Activated CD4-positive, alpha-beta T cell treated with anti-CD3 and anti-CD28 coated beads for 24 hours (primary cell): ENCODE measurements at regions not wholly inside any gene's neighbourhood (a gene's known extent, or its start where the extent isn't known, plus 50 kb on each side); places are given as distances from the start of the nearest gene placed in this dataset.
"Not testable (repeated sequence)": the region's sequence is repeated elsewhere in the genome, so short reads cannot be mapped to it uniquely, and the experiment has no call there.

ENCODE experiments used
- DNase-seq, 2 donors: peaks; one replicate each; pipeline ENCODE4 v3.0.0-alpha.2; 2020; ENCODE audit warnings: low read depth in 2 of 2

DNA sequence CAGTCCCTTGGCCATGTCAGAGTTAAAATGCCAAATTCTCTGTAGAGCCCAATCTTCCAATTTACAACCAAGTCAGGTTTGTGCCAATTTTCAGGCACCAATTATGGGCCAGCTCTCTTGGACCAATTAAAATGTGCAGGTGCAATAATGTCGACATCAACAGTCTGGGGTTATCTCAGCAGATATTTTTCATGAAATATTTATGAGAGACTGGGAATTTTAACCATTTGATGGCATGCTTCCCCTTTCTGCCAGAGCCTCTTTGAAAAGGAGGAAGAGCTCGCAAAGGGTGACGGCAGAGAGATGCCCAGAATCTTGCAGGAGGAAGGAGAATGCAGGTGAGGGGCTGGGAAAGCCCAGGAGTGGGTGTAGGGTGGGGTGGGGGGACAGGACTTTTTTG lies 100.8 kb upstream of the SYT13 start:
- DNase-seq = no peak

DNA sequence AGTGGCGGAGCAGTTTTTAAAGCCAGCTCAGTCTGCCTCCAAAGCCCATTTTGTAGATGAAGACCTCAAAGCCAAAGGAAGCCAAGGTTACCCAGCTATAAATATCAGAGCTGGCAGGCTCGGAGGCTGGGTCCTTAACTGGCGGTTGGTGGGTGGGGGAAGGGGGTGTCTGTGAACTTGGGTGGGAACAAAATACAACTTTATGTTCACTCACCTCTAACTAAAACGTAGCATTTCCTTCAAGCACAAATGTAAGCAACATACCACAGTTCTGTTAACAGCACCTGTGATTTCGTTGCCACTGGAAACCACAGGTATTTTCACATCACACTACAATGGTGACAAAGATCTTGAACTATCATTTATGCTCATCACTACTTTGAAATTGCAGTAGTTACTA lies 99.7 kb upstream of the SYT13 start:
- DNase-seq = no peak

DNA sequence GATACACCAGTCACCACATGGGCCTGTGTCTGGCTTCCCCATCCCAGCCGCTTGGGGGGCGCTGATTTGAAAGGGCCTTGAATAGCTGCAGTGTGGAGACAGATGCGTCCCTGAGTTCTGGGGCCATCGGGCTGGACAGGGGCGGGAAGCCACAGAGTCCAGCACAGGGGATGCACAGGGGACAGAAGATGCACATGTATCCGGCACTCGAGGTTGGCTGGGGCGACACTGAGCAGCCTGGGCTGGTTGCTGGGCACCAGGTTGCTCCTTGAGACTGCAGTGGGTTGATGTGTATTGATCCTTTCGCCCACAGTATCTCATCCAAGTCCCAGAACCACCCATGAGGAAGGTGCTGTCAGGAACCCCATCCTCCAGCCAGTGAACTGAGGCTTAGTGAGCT lies 99.3 kb upstream of the SYT13 start:
- no peak for DNase-seq

DNA sequence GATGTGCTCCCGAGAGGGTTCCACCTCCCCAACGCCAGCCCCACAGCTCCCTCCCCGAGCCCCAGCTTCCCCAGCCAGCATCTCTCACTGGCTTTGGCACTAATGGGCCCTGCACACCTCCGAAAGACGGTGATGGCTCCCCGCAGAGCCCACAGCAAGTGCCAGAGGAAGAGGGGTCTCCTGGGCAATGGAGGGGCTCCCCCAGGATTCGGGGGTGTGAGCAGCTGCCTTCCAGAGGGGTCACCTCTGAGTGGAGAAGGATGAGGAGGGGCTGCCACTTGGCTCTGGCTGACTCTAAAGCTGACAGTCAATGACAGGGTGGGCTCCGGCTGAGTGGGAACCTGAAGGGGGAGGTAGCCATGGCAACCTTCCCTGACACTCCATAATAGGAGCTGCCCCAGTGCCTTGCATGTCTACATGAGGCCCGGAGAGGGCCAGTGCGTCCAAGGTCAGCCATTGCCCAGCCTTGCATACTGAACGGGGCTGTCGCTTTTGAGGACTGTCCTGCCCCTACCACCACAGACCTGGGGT lies 98.6 kb upstream of the SYT13 start:
- no peak for DNase-seq

DNA sequence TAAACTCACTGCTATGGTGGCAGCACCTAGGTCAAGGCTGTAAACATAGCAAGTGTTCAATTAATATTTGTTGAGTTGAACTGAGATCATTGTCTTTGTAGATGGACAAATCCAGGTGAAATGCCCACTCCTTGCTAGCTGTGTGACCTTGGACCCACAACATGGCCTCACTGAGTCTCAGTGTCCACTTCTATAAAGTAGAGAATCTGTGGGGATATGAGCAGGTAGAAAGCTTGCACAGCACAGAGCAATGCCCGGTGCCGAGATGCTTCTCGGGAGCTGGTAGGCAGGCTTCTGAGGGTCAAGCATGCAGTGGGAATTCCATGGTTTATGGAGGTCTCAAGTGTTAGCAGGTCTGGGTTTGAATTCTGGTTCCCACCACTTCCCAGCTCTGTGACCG lies 97.9 kb upstream of the SYT13 start:
- DNase-seq = no peak

DNA sequence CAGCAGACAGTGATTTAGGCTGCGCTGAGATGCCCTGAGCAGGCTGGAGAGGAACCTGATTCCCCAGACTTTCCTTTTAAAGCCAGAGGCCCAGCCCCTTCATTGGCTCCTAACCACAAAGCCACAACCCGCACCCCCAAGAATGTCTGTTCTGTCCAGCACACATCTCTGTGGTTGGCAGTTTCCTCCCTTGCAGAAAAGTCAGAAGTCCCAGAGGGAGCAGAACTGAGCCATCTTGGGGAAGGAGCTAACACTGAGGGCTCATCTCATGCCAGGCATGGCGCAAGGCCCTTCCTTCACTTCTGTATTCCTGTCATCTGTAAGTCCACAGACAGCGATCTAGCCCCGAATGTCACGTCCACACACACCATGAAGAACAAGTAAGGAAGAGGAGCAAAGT lies 97.1 kb upstream of the SYT13 start:
- no peak for DNase-seq

DNA sequence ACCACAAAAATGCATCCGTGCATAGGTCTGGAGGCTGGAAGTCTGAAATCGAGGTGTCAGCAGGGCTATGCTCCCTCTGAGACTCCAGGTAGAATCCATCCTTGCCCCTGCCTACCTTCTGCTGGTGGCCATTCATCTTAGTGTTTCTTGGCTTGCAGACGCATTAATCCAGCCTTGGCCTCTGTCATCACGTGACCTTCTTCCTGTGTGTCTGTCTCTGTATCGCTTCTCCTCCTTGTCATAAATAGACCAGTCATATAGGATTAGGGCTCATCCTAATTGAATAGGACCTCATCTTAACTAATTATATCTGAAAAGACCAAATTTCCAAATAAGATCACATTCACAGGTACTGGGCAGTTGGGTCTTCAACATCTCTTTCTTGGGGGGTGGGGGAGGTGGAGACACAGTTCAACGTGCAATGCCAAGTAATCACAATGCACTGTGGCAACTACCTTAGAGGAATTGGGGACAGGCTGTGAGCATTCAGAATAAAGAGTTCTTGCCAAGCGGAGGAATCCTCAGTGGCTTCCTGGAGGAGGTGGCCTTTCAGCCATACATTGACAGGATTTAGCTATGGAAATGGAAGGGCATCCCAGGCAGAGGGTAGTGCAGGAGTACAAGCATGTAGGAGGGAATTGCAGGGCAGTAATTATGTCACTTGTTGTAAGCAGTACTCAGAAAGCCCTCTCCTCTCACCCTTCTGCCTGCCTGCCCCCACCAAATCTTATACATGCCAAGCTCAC lies 96.2 kb upstream of the SYT13 start:
- DNase-seq = no peak

DNA sequence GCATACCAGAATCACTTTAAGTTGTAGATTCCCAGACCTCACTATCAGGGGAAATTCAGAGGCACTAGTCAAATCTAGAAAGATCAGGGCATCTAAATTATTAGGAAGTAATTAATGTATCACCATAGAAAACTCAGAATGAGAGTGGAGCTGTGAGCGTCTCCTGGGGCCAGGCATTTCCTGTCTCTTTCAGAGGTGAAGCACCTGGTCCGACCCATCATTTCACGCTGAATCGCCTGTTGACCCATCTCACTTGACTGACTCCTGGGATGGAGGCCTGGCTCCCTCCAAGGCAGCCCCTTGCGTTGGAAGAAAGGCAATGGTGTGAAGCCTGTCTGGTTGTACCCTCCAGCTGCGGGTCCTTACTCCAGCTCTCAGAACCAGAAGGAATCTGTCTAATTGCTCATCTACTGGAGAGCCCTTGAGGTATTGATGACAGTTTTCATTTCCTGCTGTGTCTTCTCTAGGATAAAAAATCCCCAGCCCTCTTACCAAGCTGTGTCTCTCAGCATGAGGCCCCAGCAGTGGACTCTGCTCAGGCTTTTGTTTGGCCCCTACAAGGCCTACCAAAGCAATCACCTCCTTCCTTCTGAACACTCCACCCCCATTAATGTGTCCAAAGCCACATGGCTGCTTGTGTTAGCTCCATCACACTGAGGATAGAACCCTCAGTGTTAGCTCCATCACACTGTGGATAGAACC lies 93.2 kb upstream of the SYT13 start:
- no peak for DNase-seq

DNA sequence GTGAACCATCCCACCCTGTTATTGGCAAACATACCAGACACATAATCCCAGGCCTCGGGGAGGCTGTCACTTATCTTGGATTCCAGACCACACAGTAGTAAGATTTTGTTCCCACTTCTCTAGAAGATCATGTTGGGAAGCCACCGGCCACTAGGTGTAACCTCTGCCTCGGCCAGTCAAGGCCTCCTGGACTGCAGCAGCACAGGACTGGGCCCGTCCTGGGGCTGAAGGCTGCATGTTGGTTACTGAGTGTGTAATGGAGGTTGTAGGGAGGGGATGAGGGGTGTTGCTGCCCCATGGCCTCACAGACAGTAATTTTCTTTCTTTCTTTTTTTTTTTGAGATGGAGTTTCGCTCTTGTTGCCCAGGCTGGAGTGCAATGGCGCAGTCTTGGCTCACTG lies 92.4 kb upstream of the SYT13 start:
- DNase-seq = no peak

DNA sequence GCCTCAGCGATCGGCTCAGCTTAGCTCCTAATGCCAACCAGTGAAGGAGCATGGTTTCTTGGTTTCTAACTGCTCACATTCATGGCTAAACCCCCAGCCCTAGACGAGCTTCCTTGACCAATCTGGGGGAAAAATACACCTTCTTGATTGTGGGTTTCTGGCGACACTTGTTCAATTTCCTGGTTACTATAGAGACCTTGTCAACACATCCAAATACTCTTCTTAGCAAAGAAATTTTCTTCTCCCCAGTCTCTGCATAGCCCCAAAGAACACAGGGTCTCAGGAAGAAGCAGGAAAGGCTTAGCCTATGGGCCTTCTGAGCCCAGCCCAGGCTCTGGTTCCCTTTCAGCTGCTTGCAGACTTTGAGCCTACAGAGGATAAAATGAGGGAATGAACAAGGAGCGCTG lies 88.5 kb upstream of the SYT13 start:
- no peak for DNase-seq

DNA sequence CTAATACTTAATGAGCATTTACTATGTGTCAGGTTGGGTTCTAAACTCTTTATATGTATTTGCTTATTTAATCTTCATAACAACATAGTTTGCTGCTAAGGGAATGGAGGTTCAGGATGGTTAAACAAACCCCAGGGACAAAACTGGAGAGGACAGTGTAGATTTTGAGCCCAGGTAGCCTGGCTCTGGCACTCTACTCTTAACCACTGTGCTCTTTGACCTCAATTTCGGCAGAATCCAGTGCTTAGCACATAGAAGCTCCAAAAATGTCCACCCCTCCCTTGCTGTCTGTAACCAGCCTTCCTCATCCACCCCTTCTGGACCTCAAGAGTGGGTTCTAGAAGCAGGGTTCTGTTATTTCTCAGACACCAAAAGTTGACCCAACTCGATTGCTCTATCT lies 88.0 kb upstream of the SYT13 start:
- DNase-seq = no peak

DNA sequence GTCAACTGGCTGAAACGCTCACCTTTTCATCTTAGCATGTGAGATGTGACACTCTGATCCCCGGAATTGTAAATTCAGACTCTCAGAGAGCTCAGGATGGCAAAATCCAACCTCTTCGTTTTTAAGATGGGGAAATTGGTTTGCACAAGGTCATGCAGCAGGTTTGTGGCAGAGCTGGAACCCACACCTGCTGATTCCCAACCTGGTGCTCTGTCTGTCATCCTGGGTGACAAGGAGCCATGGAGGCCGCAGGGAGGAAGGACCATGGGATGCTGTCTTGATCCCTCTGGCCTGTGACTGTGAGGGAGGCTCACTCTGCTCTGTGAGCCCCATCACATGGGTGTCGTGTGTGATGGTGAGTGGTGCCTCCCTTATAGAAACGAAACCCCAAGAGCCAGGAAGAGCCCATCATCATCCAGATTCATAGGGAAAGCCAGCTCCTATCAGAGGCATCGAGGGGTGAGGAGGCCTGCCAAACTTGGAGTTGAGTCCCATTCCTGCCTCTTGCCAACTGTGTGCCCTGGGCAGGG lies 87.4 kb upstream of the SYT13 start:
- DNase-seq = no peak

DNA sequence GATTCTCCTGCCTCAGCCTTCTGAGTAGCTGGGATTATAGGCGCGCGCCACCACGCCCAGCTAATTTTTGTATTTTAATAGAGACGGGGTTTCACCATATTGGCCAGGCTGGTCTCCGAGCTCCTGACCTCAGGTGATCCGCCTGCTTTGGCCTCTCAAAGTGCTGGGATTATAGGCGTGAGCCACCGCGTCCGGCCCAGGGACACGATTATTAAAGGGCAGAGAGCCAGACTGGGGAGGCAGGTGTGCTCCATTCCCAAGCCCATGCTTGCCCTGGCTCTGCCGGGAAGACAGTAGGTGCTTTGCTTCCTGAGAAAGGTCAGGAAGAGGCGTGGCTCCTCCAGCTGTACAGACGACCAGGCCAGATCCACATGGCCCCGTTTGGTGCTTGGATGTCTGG lies 86.3 kb upstream of the SYT13 start:
- DNase-seq = not testable (repeated sequence)

DNA sequence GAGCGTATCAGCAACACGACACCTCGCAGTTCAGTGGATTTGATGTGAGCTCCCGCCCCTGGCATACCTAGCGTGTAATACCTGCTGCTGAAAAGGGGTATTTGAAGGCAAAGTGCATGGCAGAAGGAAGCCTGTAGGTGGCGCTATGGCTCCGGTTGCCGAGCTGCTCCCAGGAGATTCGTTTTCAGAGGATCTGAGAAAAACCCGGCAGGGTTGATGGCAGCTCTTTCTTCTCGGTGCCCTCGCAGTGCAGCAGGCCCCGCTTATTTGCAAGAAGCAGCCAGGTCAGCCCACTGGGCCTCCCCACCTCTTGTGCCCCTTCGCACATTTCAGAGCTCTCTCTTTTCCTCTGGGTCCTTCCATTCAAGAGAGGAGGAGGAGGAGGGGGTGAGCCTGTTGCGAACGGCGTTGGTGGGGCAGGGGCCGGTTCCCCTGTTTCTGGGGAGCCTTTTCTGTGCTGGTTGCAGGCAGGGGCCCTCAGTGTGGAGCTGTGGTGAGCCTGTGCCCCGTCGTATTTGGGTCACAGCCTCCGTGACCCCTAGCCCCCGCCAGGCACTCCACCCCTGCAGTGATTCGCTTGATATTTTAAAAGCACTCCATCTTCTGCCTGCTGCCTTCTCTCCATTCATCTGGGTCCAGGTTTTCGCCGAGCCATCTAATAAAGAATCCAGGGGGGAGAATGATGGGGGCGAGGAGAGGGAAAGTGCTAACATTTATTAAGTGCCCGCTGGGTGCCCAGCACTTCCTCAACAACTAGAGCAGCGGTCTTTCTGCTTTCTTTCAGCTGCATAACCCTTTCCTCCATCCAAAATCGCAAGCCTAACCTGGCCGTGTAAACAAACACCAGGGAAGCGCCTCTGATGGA lies 85.3 kb upstream of the SYT13 start:
- peak; percentile 49 to 58 for DNase-seq

DNA sequence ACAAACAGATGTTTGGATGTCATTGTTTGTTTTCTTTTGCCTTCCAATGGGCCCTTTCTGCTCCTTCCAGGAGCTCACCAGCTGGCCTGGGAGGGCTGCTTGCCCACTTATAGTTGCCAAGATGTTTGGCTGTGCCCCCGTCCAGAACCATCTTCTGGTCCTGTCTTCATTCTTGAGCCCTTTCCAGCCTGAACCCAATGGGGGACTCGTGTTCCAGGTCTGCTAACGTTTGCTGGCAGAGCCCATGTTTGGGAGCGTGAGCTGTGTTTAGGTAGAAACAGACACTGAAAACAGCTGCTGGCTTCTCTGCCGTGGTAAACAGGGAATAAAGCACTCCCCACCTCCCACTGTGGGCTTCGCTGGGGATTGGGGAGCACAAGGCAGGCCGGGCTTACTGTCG lies 83.2 kb upstream of the SYT13 start:
- DNase-seq = no peak

DNA sequence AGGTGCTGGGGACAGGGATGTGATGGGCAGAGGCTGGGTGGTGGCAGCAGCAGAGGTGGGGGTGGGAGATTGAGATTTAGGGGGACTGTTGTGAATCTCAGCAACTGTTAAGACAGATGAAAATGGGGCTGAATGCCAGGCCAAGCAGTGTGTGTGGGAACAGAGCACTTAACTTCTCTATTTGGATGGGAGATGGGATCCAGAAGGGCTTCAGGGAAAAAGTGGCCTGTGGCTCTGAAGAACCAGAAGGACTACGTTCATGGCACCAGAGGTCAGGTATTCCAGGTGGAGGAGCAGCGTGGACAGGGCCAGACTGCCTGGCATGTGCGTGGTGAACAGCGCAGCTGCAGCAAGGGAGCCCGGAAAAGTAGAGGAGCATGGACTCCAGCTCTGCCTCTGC lies 82.6 kb upstream of the SYT13 start:
- DNase-seq = no peak

DNA sequence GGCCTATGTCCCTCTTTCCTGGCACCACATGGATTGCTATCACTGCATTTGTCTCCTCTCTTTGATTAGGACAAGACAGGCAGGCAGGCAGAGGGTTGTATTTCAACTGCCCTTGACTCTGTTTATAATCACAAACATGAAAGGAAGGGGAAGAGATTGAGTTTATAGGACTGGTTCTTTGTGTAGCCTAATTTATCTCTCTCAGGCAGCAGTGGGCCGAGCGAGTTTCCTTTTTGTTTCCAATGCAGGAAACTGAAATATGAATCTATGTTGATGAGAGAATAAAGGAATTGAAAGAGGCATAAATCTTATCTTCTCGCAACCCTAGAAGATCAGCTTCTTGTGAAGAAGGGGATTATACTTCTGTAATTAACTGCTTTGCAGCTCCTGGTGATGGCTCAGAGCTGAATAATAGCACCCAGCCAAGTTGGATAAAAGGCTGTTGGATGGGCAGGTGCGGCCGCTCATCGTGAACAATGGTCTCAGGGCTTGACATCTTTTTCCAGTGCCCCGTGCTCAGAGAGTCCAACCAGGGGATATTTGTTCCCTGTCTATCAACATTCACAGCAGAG lies 80.6 kb upstream of the SYT13 start:
- no peak for DNase-seq

DNA sequence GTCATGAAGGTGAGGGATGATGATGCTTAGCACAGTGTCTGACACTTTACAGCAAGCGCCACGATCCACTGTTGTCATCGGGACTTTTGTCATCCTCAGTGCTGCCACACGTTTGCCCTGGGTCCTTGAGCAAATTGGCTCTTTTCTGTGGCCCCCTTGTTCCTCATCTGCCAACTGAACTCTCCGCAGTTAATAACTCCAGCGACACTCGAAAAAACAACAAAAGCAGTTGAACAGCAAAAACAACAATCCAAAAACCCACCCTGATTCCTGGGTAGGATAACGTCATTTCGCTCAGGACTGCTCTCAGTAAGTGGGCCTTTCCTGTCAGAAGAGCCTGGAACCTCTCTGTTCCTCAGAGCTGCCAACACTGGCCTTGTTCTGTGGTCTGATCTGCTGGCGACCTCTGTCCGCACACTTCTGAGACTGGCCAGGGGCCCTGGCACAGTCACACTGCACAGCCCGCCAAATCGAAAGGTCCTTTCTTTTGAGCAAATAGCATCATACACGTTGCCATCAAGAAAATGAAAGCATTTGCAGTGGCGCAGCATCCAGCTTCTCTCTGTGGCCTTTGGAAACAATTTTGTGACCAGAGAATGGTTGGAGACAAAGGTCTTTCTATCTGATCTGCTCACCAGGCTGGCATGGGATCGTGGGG lies 79.9 kb upstream of the SYT13 start:
- DNase-seq = no peak

DNA sequence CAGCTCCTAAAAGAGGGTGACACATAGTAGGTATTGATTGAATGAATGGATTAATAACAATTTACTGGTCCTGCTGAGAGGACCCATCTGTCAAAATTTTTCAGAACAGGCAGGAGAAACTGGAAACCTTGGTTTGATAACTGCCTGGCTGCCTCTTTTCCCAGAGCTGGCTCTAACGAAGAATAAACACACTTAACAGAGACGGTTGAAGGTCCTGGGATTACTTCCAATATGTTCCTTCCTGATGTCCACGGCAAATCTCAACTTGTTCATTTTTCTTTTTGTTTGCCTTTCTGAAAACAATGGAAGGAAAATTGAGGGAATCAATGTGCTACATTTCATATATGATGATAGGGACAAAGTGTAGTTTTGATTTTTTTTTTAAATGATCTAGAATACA lies 76.5 kb upstream of the SYT13 start:
- DNase-seq = no peak

DNA sequence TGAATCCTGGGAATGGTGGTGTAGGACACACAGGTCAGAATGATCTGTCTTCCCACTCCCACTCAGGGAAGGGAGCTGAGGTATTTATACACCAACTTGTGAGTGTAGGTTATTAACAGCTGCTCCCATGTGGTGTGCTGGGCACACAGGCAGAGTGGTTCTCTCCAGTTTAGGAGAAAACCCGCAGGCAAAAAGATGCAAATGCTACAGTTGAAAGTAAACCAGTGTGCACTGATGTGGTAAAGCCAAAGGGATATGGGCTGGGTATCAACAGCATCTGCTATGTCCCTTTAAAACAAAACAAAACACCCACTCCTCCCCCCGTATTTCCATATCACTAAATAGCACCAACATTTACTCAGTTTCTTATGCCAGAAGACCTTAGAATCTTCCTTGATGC lies 75.4 kb upstream of the SYT13 start:
- no peak for DNase-seq

DNA sequence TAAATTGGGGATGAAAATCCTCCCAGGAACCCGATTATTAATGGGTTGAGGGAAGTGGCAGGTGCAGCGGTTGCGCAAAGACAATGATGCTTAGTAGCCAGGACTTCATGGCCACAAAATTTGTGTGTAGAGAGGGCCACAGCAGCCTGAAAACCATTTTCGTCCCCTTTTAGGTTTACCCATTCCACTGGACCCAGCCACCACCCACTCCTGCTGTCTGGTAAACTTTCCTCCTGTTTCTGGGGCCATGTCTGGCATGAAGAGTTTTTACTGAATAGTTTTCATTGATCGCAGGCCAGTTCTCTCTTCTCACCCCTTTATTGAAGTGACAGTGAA lies 69.5 kb upstream of the SYT13 start:
- no peak for DNase-seq
